ENCODE measurements at regions not wholly inside any gene's neighbourhood (a gene's known extent, or its start where the extent isn't known, plus 50 kb on each side); places are given as distances from the start of the nearest gene placed in this dataset.

GRCh38 chr4:24443200-24443599 lies 141.2 kb downstream of the DHX15 start:
- in situ Hi-C loops (cut with MboI; ENCODE audit: low sequenced_read_pairs, unreplicated experiment) = no loop called here
- no peak for TF ChIP-seq CTCF (IDR thresholded peaks at IDR 0.05; ENCODE audit: borderline replicate concordance, control extremely low read depth, extremely low read depth, insufficient read depth, missing control alignments)
- DNase-seq (ENCODE audit: low spot score) = no peak

GRCh38 chr4:24440765-24441164 lies 143.6 kb downstream of the DHX15 start:
- no peak for DNase-seq (ENCODE audit: low spot score)
- no peak for TF ChIP-seq CTCF (IDR thresholded peaks at IDR 0.05; ENCODE audit: borderline replicate concordance, control extremely low read depth, extremely low read depth, insufficient read depth, missing control alignments)
- in situ Hi-C loops (cut with MboI; ENCODE audit: low sequenced_read_pairs, unreplicated experiment) = no loop called here

GRCh38 chr4:24434241-24434640 lies 150.1 kb downstream of the DHX15 start:
- in situ Hi-C loops (cut with MboI; ENCODE audit: low sequenced_read_pairs, unreplicated experiment) = no loop called here
- no peak for TF ChIP-seq CTCF (IDR thresholded peaks at IDR 0.05; ENCODE audit: borderline replicate concordance, control extremely low read depth, extremely low read depth, insufficient read depth, missing control alignments)
- no peak for DNase-seq (ENCODE audit: low spot score)

- DNase-seq (ENCODE audit: low spot score) = no peak
- in situ Hi-C loops (cut with MboI; ENCODE audit: low sequenced_read_pairs, unreplicated experiment) = no loop called here
- no peak for TF ChIP-seq CTCF (IDR thresholded peaks at IDR 0.05; ENCODE audit: borderline replicate concordance, control extremely low read depth, extremely low read depth, insufficient read depth, missing control alignments)
Measured at GRCh38 chr4:24433515-24434214, 150.7 kb downstream of the DHX15 start.

GRCh38 chr4:24428850-24429249 lies 155.5 kb downstream of the DHX15 start:
- DNase-seq (ENCODE audit: low spot score) = no peak
- in situ Hi-C loops (cut with MboI; ENCODE audit: low sequenced_read_pairs, unreplicated experiment) = no loop called here
- TF ChIP-seq CTCF (IDR thresholded peaks at IDR 0.05; ENCODE audit: borderline replicate concordance, control extremely low read depth, extremely low read depth, insufficient read depth, missing control alignments) = no peak

- no peak for DNase-seq (ENCODE audit: low spot score)
- no peak for TF ChIP-seq CTCF (IDR thresholded peaks at IDR 0.05; ENCODE audit: borderline replicate concordance, control extremely low read depth, extremely low read depth, insufficient read depth, missing control alignments)
- in situ Hi-C loops (cut with MboI; ENCODE audit: low sequenced_read_pairs, unreplicated experiment) = no loop called here
Measured at GRCh38 chr4:24426557-24426956, 157.8 kb downstream of the DHX15 start.
